ENCODE measurements at regions not wholly inside any gene's neighbourhood (a gene's known extent, or its start where the extent isn't known, plus 50 kb on each side); places are given as distances from the start of the nearest gene placed in this dataset.

- TF ChIP-seq CTCF (conservative IDR thresholded peaks at IDR 0.05) (no peak), EZH2 (IDR thresholded peaks at IDR 0.05; ENCODE audit: low read depth) (no peak)
Observed at GRCh38 chr9:22229069-22229468, 217.6 kb upstream of the DMRTA1 start.

All from PC-9 (cell line).